Gastroesophageal sphincter (tissue), 4 donors: ENCODE measurements at regions not wholly inside any gene's neighbourhood (a gene's known extent, or its start where the extent isn't known, plus 50 kb on each side); places are given as distances from the start of the nearest gene placed in this dataset.

Experiments used
- ATAC-seq: fragments of 150-250 bp; one replicate; pipeline ENCODE4 v1.9.1; 2016; ENCODE audit warnings: mild to moderate bottlenecking, moderate library complexity
- H3K27ac ChIP-seq, 4 donors: fragments of 200-600 bp; sonication (generic) in 3 of 4; 1 replicate in 3 of 4; 2 replicates in 1 of 4; pipeline ENCODE4 v1.5.1; 2016 to 2019
- H3K27me3 ChIP-seq: fragments of 200-600 bp; sonication (generic); one replicate; pipeline ENCODE4 v1.5.1; 2019
- H3K36me3 ChIP-seq, 2 donors: fragments of 200-600 bp; sonication (generic); one replicate each; pipeline ENCODE4 v1.5.1; 2019; ENCODE audit warnings: control low read depth in 1 of 2
- H3K4me1 ChIP-seq, 3 donors: fragments of 200-600 bp; sonication (generic); 1 replicate in 2 of 3; 2 replicates in 1 of 3; pipeline ENCODE4 v1.5.1; 2016 to 2019; ENCODE audit warnings: control low read depth in 2 of 3
- H3K4me3 ChIP-seq, 2 donors: fragments of 200-600 bp; sonication (generic); one replicate each; pipeline ENCODE4 v1.5.1; 2019; ENCODE audit warnings: mild to moderate bottlenecking in 1 of 2, moderate library complexity in 1 of 2
- H3K9me3 ChIP-seq, 3 donors: fragments of 200-600 bp; sonication (generic); one replicate each; pipeline ENCODE4 v1.5.1; 2017 to 2019; ENCODE audit warnings: control low read depth in 2 of 3
- CTCF ChIP-seq, 4 experiments: fragments of 200-600 bp in 2 of 4; fragments of 450-650 bp in 2 of 4; sonication (generic) in 1 of 4; IDR thresholded peaks; one replicate each; pipeline ENCODE4 v1.5.1; 2017 to 2019; ENCODE audit warnings: antibody characterized with exemption in 4 of 4, mild to moderate bottlenecking in 2 of 4, moderate library complexity in 2 of 4
- EP300 ChIP-seq: sonication (generic); formaldehyde crosslinking; IDR thresholded peaks from one replicate; pipeline ENCODE4 v1.6.1; 2017; ENCODE audit warnings: antibody characterized with exemption, mild to moderate bottlenecking
- POLR2A ChIP-seq, 2 donors: fragments of 450-650 bp; IDR thresholded peaks; one replicate each; pipeline ENCODE4 v1.6.1; 2017; ENCODE audit warnings: antibody characterized with exemption in 2 of 2, mild to moderate bottlenecking in 2 of 2, moderate library complexity in 1 of 2
- POLR2AphosphoS5 ChIP-seq: sonication (generic); formaldehyde crosslinking; IDR thresholded peaks from one replicate; pipeline ENCODE4 v1.6.1; 2017; ENCODE audit warnings: antibody characterized with exemption
- WGBS, 2 donors: methylation state at CpG; one replicate each; pipeline ENCODE4 v1.1.5; 2018; ENCODE audit warnings: low coverage in 1 of 2; 5-methylcytosine and 5-hydroxymethylcytosine counted together

GRCh38 chr20:7078804-7079203 lies 311.3 kb downstream of the BMP2 start:
- Histone ChIP-seq H3K4me1 (no peaks in the 10 kb centered on the region), H3K9me3 (no peaks in the 10 kb centered on the region), H3K27me3 (no peaks in the 10 kb centered on the region), H3K4me3 (no peak overlapping the region), H3K36me3 (no peaks in the 10 kb centered on the region), H3K27ac (no peak overlapping the region)
- ATAC-seq = no peak
- WGBS, 2 donors = 89 to 90% methylated on average over 5 of the region's 5 CpGs
- TF ChIP-seq POLR2A (IDR thresholded peaks at IDR 0.05) (no peak), CTCF (IDR thresholded peaks at IDR 0.05) (no peak), POLR2AphosphoS5 (no peak), EP300 (no peak)

- 82 to 100% methylated on average over 2 to 3 of the region's 3 CpGs for WGBS, 2 donors
- no peaks in the 10 kb centered on the region for H3K9me3 ChIP-seq
- no peak overlapping the region for H3K27ac ChIP-seq
- no peaks in the 10 kb centered on the region for H3K27me3 ChIP-seq
- no peak overlapping the region for H3K4me3 ChIP-seq
- no peak for TF ChIP-seq POLR2AphosphoS5
- TF ChIP-seq POLR2A (IDR thresholded peaks at IDR 0.05) = no peak
- TF ChIP-seq EP300 = no peak
- TF ChIP-seq CTCF (IDR thresholded peaks at IDR 0.05) = no peak
- H3K4me1 ChIP-seq = no peaks in the 10 kb centered on the region
- ATAC-seq = no peak
- no peaks in the 10 kb centered on the region for H3K36me3 ChIP-seq
Observed at GRCh38 chr20:7080472-7080871, 313.0 kb downstream of the BMP2 start.

- no peak for ATAC-seq
- Histone ChIP-seq H3K4me1 (no peaks in the 10 kb centered on the region), H3K27ac (no peak overlapping the region), H3K9me3 (no peaks in the 10 kb centered on the region), H3K27me3 (no peaks in the 10 kb centered on the region), H3K36me3 (no peaks in the 10 kb centered on the region), H3K4me3 (no peak overlapping the region)
- TF ChIP-seq EP300 (no peak), POLR2AphosphoS5 (no peak), CTCF (IDR thresholded peaks at IDR 0.05) (no peak), POLR2A (IDR thresholded peaks at IDR 0.05) (no peak)
- 9 to 24% methylated on average over 1 of the region's 1 CpG for whole genome bisulfite sequencing, 2 donors
Observed at GRCh38 chr20:7085467-7085866, 318.0 kb downstream of the BMP2 start.

- 100% methylated on average over 1 of the region's 1 CpG; no CpG with 5 or more reads in 1 of the 2 donors for WGBS, 2 donors
- Histone ChIP-seq H3K27ac (no peak overlapping the region), H3K36me3 (no peaks in the 10 kb centered on the region), H3K4me3 (no peak overlapping the region), H3K27me3 (no peaks in the 10 kb centered on the region), H3K4me1 (no peaks in the 10 kb centered on the region), H3K9me3 (no peaks in the 10 kb centered on the region)
- ATAC-seq = no peak
- no peak for TF ChIP-seq EP300
- TF ChIP-seq POLR2A (IDR thresholded peaks at IDR 0.05) = no peak
- no peak for TF ChIP-seq POLR2AphosphoS5
- no peak for TF ChIP-seq CTCF (IDR thresholded peaks at IDR 0.05)
Observed at GRCh38 chr20:7087803-7088202, 320.3 kb downstream of the BMP2 start.

GRCh38 chr20:7090001-7090400 lies 322.5 kb downstream of the BMP2 start:
- H3K9me3 ChIP-seq = no peaks in the 10 kb centered on the region
- ATAC-seq = no peak
- H3K27ac ChIP-seq = no peak overlapping the region
- H3K27me3 ChIP-seq = no peaks in the 10 kb centered on the region
- TF ChIP-seq POLR2AphosphoS5 = no peak
- no peak for TF ChIP-seq EP300
- no peak for TF ChIP-seq POLR2A (IDR thresholded peaks at IDR 0.05)
- no peak for TF ChIP-seq CTCF (IDR thresholded peaks at IDR 0.05)
- H3K4me3 ChIP-seq = no peak overlapping the region
- no peaks in the 10 kb centered on the region for H3K4me1 ChIP-seq
- no peaks in the 10 kb centered on the region for H3K36me3 ChIP-seq
